ENCODE measurements at regions not wholly inside any gene's neighbourhood (a gene's known extent, or its start where the extent isn't known, plus 50 kb on each side); places are given as distances from the start of the nearest gene placed in this dataset.

DNA sequence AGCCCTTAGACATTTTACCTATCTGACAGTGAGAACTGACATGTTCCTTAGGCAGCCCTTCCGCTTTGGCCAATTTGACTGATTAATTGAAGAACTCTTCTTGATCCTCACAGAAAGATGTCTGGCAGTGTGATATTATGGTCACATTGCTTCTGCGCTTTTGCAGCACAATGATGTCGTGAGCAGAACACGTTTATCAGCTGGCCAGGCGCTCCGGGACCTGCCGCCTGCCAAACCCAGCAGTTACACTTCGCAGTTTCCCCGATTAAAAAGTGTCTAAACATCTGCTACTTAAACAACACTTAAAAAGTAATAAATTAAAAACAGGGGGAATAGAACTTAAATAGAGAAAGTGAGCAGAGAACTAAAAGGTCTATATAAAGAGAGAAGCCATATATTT lies 103.5 kb upstream of the ETS2 start:
- no peak for DNase-seq (ENCODE audit: low spot score)

DNA sequence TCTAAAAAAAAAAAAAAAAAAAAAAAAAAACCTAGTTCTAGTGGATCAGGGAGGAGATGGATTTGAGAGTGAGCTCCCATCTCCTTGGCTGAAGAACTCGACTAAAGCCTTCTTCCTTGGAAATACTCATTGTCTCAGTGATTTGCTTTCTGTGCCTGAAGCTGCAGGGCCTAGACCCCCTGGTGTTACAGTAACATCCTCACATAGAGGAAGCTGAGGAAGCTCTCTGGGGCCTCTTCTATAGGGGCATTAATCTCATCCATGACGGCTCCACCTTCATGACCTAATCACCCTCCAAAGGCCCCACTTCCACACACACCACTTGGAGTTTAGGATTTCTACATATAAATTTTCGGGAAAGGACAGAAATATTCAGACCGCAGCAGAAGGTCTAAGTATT lies 95.9 kb upstream of the ETS2 start:
- no peak for DNase-seq (ENCODE audit: low spot score)

DNA sequence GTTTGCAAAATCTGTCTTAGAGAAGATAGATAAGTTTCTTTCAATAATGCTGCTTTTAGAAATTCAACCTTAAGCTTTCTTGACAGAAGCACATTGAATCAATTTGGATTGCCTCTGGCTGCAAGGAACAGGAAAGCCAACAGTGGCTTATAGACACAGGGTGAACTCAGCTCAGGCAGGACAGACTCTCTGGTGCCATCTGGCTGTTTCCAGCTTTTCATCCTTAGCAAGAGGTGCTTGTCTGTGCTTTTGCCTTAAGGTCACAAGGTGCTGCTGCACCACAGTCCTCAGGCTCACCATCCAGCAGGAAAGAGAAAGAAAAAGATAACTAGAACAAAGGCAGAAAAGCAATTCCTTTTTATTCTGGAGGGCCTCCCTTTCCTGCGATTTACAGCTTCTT lies 93.7 kb upstream of the ETS2 start:
- DNase-seq (ENCODE audit: low spot score), result no peak

DNA sequence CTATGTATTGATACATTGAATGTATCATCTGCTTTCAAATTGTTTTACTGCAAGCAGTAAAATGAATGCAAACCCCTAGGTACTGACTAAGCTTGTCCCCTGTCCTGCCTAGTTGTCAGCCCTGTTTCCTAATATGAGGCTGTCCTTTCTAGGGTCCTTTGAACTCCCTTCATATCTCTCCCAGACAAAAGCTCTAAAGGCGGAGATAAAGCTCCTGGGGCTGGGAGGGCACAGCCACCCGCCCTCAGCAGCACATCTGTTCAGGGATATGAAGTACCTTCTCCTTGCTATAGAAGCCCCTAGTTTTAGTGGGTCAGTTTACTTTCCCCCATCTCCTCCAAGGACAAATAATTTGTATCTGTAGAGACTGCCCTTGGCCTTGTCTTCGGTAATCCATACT lies 93.1 kb upstream of the ETS2 start:
- no peak for DNase-seq (ENCODE audit: low spot score)

DNA sequence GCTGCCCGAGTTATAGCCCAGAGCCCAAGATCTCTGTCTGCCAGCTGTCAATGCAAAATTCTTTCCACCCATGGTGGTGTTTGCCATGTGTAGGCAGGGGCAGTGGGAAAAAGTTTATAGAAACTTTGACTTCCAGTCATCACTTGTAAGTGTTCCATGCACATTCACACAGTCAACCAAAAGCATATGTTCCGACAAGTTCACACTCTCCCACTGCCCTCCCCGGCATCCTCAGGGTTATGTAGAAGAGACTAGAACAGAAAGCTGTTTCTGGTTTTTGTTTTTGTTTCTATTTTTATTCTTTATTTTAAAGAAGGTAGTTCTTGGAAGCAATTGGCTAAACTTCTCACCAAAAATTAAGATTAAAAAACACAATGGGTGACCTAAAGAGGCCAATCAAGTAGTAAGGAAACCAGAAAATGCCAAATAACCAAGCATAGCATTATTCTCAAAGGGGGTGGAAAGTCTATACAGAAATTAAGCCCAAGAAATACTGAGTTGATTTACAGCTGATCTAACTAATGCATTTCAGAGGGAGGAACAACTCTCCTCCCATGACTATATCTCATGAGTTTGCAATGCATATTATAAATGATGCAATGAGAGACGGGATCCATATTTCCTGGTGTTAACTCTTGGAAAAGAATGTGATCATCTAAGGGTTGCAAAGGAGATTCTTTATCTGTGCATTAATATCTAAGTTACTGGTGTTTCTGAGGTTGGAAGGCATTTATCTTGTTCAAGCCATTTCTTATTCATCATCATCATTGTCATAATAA lies 91.5 kb upstream of the ETS2 start:
- DNase-seq (ENCODE audit: low spot score), result no peak

DNA sequence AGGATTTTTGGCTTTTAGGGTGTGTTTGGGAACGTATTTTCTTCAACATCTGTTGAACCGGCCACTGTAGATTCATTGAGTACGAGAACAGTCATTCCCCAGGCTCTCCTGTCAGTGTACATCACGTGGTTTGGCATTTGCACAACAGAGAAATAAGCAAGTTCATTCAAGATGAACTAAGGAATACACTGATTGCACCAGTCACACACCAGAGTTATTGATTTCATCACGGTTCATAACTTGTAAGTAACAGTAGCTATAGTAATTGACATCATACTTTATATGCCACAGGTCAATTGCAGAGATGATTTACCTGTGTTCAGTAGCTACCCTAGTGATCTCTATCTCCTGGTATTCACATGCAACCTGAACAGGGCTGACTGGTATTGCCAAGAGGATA lies 90.7 kb upstream of the ETS2 start:
- no peak for DNase-seq (ENCODE audit: low spot score)

DNA sequence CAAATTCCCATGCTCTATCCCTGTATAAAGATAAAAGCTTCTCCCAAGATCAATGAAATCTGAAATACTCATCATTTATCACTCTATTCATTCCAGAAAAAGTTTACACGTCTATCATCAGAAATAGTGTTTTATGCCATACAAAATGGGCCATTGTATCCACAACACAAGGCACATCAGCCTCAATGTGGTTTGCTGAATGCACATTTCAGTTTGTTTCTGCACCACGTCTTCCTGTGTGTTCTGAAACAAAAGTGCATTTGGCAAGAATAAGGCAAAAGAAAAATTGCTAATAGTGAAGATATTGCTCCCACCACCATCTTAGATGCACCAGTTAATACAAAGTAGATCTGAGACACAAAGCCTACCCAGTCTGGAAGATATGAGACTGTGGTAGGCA lies 89.6 kb upstream of the ETS2 start:
- DNase-seq (ENCODE audit: low spot score), result no peak

DNA sequence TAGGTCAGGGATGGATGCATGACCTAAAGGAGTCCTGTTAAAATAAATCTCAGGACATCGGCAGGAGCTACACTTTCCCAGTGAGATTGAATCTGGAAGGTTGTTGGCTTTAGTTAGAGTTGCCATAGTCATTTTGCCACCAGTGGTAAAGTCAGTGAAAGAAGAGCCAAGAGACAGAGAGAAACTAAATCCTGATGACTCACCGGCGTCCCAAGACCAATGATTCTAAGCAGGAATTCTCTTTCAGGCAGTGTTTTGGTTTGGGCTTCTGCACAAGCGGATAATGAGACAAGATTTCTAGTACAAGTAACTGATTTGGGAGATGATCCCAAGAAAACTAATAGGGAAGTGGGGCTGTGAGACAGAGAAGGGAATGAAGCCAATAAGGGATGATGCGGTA lies 88.8 kb upstream of the ETS2 start:
- no peak for DNase-seq (ENCODE audit: low spot score)

DNA sequence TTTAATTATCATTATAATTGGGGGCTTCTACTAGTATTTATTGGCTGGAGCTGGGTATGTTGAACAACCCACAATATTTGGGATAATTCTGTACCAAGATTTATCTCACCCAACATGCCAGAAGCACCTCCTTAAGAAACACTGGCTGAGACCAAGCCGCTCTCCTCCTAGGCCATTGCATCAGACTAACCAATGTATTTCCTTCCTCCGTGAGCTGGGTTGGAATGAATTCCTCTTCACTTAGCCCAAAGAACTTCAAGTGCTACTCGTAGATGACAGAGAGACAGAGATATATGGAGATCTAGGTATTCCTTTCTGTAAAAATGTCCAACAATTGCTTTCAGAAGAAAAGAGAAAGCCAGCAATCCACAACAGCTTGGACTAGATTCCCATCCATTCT lies 87.2 kb upstream of the ETS2 start:
- DNase-seq (ENCODE audit: low spot score), result no peak

DNA sequence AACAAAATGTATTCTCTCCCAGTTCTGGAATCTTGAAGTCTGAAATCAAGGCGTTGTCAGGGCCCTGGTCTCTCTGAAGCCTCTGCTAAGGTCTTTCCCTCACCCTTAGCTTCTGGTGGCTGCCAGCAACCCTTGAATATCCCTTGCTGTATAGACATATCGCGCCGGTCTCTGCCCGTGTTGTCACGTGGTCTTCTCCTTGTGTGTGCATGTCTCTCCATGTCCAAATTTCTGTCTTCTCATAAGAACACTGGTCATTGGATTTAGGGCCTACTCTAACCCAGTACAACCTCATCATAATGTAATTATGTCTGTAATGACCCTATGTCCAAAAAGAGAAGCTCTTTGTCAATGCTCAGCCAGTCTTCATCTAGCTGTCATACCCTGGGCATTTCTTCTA lies 85.7 kb upstream of the ETS2 start:
- no peak for DNase-seq (ENCODE audit: low spot score)

DNA sequence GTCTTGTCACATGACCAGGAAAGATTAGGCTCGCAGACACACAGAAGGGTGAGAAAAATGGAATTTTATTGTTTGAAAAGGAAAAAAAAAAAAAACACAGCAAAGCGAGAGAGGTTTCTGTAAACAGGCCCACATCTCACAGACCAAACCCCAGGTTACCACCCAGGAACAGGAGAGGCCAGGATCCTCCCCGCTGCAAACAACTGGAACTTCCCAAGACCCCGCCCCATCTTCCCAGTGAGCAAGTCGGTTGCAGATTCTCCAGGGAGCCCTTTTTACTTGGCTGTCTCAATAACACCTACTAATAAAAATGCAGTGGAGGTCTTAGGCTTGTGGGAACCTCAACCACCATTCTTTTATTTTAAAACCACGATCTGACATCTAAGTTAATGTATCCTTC lies 84.7 kb upstream of the ETS2 start:
- no peak for DNase-seq (ENCODE audit: low spot score)

DNA sequence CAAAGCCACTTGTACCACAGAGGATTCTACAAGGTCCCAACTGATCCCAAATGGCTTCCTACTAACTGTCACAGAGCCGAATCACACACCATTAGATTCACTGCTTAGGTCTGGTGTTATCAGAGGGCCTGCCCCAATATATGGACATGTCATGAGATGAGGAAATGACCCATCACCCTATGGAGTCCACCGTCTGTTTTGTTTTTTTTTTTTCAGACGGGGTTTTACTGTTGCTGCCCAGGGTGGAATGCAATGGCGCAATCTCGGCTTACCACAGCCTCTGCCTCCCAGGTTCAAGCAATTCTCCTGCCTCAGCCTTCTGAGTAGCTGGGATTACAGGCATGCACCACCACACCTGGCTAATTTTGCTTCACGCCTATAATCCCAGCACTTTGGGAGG lies 83.8 kb upstream of the ETS2 start:
- DNase-seq (ENCODE audit: low spot score), result no peak

DNA sequence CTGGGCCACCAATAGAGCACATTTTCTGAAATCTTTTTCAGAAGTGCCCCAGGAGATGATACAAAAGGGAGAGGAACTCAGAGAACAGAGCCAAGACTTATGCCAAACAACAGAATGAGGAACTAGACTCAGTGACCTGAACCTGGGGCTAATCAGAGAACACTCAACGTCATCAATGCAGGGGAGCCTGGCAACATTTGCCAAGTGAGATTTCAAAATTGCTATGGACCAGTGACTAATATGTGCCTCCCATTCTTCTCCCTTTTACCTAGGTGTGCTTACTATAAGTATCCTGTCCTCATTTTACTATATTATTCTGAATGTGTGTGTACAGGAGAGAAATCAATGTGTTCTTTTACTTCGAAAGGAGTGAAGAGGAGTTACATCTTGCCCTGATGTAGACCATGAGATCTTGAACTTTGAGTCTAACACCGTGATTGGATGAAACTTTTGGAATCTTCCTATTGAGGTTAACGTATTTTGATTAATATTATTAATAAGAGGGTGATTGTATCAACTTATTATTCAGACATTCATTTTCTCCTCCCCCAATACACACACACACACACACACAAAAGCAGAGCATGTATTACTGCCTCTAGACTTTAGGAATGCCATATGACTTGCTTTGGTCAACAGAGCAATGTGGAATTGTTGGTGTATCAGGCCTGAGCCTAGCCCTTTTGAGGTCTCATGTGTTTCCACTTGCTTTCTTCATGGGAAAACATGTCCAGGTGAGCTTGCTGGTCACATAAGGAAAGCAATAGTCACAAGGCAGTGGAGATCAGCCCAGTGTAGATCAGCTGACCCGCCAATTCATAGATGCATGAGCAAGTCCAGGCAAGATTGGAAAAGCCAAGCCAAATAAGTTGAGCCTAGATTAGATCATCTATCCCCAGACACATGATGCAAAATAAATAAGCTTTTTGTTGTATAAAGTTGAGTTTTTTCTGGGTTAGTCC lies 80.3 kb upstream of the ETS2 start:
- DNase-seq (ENCODE audit: low spot score), result no peak

DNA sequence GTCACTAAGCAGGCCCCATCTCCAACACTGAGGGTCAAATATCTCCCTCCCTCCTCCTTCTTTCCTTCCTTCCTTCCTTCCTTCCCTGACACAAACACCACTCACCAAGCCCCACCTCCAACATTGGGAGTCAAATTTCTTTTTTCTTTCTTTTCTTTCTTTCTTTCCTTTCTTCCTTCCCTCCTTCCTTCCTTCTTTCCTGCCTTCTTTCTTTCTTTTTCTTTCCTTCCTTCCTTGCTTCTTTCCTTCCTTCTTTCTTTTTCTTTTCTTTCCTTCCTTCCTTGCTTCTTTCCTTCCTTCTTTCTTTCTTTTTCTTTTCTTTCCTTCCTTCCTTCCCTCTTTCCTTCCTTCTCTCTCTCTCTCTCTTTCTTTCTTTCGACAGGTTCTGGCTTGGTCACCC lies 79.2 kb upstream of the ETS2 start:
- DNase-seq (ENCODE audit: low spot score), result no peak

DNA sequence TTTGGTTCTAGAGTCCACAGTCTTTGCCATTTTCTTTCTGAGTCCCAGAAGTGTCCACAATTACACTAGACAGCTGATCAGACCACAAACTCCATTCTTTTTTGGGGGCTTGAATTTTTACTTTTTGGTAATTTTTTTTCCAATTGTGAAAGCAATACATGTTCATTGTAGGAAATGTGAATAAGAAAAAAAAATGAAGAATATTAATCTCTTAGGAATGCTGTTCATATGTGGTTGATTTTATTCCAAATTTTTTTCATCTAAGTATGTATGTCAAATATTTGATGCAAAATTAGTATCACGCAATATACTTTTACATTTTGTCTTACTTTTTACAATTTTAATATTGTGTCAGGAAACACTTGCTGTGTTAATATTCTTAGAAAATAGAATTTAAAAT lies 76.4 kb upstream of the ETS2 start:
- no peak for DNase-seq (ENCODE audit: low spot score)

DNA sequence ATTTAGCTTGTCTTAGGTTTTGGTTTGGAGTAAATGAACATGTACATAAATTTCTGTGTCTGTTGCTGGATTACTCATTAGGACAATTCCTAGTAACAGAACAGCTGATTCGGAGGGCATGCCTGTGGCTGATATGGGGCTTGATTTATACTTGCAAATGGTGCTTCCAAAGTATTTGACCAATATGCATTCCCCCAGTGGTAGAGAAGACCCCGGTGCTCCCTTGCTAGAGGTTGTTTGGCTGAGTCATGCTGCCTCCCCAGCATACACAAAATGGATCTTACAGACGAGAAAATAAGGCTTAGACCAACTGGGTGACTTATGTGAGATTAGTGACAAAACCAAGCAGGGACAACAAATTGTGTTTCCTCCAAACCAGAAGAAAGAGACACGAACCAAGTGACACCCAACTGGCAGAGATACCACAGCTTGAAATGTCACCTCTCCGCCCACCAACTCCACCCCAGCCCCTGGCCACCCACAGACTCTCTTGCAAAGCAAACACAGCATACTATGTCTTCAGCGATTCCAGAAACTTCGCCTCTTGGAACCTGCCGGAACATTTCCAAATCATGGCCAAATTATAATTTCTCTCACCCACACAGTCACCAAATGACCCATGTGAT lies 75.9 kb upstream of the ETS2 start:
- no peak for DNase-seq (ENCODE audit: low spot score)

DNA sequence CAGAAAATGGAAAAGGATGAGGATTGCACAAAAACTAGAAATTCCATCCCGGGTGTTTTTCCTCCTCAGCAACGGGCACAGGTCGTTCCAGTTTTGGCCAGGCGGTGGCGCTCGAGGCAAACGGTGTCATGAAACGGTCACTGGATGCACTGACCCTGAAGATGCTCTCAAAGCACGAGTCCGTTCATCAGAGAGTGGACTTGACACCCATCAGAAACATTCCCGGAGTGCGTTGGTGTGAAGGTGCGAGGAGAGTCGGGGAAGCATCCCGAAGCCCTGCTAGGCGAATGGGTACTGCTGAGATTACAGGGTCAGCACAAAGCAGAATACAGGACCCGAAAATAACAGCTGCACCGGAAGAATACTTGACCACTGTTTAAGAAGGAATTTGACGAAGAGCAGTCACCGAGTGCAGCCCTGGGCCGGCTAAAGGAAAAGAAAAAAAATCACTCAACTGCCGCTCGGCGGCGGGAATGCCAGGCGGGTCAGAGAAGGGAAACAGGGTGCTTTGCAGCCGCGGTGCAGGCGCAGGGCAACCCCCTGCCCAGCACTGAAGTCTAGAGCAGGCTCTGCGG lies 71.7 kb upstream of the ETS2 start:
- DNase-seq (ENCODE audit: low spot score), result peak; percentile 54

DNA sequence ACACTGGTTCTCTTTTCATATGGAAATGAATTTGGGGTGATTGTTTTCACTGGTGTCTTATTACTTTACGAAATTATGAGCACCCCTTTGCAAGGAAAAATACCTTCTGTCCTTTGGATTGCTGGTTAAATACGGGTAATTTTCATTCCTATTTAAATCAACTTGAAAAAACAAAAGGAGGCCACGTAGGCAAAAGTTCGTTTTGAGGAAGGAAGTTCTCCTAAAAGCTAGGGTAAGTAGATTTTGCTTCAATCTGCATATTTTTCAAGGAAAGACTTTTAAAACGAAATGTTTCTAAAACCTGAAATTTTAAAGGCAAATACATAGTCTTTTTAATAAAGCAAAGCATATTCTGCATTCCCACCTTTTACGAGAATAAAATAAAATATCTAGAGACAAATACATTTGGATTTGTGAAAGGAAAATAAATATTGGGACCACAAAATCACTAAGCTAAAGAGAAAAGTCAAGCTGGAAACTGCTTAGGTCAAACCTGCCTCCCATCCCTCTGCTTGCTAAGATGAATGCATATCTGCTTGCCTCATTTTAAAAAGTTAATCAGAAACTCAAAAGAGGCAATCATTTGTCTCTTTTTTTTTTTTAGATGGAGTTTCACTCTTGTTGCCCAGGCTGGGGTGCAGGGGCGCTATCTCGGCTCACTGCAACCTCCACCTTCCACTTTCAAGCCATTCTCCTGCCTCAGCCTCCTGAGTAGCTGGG lies 70.9 kb upstream of the ETS2 start:
- DNase-seq (ENCODE audit: low spot score), result no peak

DNA sequence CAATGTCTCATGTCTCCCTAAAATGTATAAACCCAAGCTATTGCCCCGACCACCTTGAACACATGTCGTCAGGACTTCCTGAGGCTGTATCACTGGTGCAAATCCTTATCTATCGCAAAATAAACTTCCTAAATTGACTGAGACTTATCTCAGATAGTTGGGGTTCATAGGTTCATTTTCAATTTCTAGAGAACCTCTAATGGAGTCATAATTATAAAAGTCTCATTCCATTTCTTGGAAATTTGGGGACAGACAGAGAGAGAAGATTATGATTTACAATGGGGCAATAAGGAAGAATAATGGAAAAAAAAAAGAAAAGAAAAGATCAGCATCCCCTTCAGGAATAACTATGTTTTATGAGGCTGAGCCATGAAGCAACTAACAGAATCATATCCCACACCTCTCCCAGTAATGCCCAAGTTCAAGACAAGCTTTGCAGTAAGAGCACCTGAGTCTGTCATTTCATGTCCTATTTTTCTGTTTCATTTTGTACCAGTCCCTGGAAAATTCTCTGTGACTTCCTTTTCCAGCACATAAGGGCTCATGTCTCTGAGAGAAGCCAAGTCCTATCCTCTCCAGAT lies 70.0 kb upstream of the ETS2 start:
- DNase-seq (ENCODE audit: low spot score), result no peak

DNA sequence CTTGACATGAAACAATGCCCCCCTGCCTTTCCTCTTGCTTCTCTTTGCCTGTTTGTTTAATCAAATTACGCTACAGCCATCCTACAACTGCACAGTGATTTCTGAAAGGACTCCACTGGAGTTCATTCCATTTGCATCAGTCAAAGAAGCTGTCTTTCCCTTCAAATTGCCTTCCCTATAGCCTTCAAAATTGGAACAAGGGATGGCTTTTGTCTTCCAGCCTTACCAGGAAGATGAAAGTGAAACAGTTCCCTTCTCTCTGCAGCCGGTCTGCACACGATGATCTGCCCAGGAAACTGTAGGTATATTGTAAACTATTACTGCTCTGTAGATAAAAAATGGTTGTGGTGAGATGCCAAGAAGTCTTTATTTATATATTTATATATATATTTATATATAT lies 65.6 kb upstream of the ETS2 start:
- DNase-seq (ENCODE audit: low spot score), result no peak

DNA sequence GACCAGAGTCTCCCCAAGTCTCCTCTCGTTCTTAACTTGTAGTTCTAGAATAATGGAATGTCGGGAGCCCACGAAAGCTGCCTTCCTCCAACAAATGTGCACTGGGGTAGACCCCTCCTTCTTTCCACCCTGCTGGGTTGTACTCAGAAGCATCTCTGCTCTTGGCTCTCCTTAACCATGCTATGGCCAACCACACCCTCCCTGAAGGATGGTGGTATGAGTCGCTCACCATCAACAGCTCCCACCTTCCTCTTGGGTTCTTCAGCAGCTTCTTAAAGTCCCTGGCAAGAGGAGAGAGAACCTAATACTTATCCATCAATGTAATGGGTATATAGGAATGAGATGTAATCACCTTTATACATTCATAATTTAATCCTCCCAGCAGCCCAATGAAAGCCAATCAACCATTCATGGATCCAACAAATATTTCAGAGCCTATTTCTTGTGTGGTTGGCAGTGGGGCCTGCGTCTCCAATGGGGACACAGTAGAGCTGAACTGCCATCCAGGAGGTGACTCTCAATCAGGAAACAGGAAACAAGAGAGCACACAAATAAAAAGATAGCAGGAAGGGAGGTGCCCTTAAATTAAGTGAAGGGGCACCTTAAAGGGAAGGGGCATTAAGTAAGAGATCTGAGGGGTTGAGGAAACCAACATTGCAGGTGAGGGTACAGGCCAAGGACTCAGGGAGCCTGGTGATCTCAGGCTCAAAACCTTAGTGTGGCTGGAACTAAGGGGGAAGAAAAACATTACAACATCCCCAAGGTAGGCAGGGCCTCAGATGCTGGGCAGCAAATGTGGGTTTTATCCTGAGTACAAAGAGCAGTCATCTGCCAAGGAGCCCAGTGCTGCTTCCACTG lies 64.4 kb upstream of the ETS2 start:
- no peak for DNase-seq (ENCODE audit: low spot score)
